HUDEP-2 (cell line): ENCODE measurements at regions not wholly inside any gene's neighbourhood (a gene's known extent, or its start where the extent isn't known, plus 50 kb on each side); places are given as distances from the start of the nearest gene placed in this dataset.
A peak's percentile ranks its signal among the peaks of the same experiment; 100 is the strongest.

Experiments
- DNase-seq, 76 experiments: peaks; one replicate each; lab custom pipeline; 2025; ENCODE audit not compliant: unreplicated experiment in 76 of 76; lab: John Stamatoyannopoulos, UW

GRCh38 chr19:5392486-5392885, 51.9 kb upstream of the PTPRS start:
- no peak for DNase-seq

DNA sequence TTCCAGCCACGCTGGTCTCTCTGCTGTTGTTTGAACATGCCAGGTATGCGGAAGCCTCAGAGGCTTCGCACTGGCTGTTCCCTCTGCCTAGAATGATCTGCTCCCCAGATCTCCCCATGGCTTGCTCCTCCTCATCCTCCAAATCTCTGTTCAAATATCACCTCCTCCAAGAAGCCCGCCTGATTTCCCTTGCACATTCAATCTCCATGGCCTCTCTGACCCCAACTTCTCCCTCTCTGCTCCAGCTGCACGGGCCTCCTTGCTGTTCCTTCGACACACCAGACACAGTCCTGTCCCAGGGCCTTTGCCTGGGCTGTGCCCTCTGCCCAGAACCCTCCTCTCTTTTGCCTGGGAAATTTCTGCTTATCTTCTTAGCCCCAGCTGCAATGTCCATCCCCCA, 52.5 kb upstream of the PTPRS start:
- no peak for DNase-seq

GRCh38 chr19:5394551-5395505, 54.2 kb upstream of the PTPRS start:
- DNase-seq = no peak

- no peak for DNase-seq
Measured at GRCh38 chr19:5395556-5395955, 54.9 kb upstream of the PTPRS start.

DNA sequence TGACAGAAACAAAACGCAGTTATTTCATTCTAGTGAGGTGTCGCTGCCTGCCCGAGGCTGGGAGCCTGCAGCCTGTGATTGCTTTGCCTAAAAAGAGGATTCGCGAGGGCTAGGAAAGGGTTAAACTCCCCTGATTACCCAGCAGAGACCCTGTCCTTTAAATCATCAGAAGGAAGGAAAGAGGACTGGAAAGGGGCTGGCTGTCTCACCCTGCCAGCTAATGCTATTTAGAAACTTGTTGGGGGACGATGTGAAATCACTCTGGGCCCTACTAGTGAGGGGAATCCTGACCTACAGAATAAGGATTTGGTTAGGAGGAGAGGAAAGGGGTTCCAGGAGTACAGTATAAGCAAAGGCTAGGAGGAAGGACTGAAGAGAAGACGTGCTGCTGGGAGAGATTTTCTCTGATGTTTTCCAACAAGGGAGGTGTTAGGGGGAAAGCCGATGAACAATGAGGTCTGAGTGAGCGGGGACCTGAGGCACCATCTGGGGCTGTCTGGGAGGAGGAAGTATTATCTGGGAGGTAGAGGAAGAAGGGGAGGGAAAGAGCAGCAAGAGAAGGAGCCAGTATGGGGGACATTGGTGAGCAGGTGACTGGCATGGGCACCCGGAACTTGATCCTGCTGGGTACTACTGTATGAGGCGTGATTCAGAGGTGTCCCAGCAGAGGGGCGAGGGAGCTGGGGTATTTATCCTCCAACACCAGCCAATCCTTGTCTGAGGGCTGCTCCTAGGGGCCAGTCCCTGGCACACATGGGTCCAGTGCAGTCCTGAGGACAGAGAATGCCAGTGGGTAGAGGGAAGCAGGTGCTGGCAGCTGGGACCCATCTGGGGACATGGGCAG, 55.7 kb upstream of the PTPRS start:
- DNase-seq = no peak

GRCh38 chr19:5396963-5397362, 56.4 kb upstream of the PTPRS start:
- no peak for DNase-seq

DNA sequence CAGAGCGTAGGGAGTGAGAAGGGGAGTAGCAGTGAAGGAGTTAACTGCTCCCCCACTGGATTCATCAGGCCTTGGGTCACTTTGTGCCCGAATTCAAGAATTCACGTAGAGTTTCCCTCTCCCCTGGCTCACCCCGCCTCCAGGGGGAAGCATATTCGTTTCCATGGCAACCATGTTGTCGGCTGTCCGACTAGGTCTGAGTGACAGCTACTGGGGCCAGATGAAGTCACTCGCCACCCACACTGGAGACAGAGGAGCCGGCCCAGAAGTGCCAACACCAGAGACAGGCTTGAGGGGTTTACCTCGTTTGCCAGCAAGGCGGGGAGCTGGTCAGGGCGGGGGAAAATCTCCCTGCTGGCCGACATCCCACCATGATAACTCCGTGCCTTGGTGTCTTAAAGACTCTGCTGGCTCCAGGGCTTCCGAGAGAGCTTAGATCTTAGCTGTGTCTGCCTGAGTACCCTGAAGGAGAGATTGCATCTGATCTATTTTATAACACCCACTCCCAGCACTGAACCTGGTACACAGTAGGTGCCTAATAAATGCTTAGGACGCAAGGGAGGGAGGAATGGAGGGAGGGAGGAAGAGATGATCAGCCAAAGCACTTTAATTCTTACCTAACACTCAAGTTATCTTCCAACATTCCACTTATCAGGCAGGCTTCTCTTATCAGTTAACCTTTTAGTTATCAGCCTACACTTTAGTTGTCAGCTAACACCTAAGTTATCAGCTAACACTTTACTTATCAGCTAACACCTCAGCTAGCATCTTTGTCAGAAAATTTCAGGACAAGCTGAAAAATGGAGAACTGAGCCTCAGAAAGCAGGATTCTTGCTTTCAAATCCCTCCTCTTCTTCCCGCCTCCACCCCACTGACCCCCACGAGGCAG, 57.2 kb upstream of the ZNRF4 start:
- peak in 7 of 76 experiments; percentile 3 to 45 (median 5) for DNase-seq

DNA sequence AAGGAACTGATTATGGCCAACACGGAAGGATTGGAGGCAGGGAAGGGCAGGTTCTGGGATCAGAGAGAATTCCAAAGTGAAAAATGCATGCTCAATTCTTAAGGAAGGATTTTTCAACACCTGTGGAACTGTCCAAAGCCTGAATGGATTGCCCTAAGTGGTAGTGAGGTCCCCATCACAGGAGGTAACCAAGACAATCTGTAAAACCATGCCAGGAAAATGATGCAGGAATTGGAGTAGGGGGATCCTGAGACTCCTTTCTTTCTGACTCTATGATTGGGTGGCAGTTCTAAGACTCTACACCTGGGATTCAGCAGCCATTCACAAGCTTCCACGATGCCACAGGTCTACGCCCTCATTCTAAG, 56.5 kb upstream of the ZNRF4 start:
- no peak for DNase-seq

GRCh38 chr19:5403968-5404640, 51.1 kb upstream of the ZNRF4 start:
- DNase-seq = peak in 72 of 76 experiments; percentile 5 to 92 (median 69)
